ENCODE measurements at regions not wholly inside any gene's neighbourhood (a gene's known extent, or its start where the extent isn't known, plus 50 kb on each side); places are given as distances from the start of the nearest gene placed in this dataset.

DNA sequence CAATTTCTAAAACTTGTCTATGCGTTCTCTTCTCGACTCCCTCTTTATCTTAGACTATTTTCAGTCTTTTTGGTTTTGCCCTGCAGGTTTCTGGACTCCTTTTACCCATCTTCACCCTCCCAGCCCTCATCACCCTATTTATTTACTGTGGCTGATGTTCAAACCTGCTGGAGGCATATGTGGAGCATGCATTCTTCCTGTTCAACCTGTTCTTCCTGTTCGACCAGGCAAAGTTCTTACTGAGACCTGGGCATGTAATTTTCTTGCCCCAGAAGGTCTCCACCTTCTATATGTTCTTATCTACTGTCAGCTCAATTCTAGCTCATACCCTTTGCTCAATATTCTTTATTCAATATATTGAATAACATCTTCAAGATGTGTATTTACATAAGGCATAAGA, 69.4 kb upstream of the AGA start:
- TF ChIP-seq YY1 (IDR thresholded peaks at IDR 0.05; ENCODE audit: low read depth, low read length), result no peak
- TF ChIP-seq, protein P1, sequence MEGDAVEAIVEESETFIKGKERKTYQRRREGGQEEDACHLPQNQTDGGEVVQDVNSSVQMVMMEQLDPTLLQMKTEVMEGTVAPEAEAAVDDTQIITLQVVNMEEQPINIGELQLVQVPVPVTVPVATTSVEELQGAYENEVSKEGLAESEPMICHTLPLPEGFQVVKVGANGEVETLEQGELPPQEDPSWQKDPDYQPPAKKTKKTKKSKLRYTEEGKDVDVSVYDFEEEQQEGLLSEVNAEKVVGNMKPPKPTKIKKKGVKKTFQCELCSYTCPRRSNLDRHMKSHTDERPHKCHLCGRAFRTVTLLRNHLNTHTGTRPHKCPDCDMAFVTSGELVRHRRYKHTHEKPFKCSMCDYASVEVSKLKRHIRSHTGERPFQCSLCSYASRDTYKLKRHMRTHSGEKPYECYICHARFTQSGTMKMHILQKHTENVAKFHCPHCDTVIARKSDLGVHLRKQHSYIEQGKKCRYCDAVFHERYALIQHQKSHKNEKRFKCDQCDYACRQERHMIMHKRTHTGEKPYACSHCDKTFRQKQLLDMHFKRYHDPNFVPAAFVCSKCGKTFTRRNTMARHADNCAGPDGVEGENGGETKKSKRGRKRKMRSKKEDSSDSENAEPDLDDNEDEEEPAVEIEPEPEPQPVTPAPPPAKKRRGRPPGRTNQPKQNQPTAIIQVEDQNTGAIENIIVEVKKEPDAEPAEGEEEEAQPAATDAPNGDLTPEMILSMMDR (IDR thresholded peaks at IDR 0.05 in 2 of 3, conservative IDR thresholded peaks at IDR 0.05 in 1 of 3; ENCODE audit: control insufficient read depth in 2 of 3, extremely low read depth in 1 of 3, insufficient read depth in 1 of 3, low read depth in 3 of 3, low read length in 3 of 3), result no peak
- TF ChIP-seq POLR2A (IDR thresholded peaks at IDR 0.05; ENCODE audit: low read depth, low read length), result no peak
- no peak for TF ChIP-seq NRF1 (conservative IDR thresholded peaks at IDR 0.05; ENCODE audit: low read depth, low read length)
- TF ChIP-seq CBX5 (IDR thresholded peaks at IDR 0.05; ENCODE audit: low read depth), result no peak
- no peak for TF ChIP-seq GABPA (IDR thresholded peaks at IDR 0.05; ENCODE audit: low read depth)
- TF ChIP-seq, protein P2, sequence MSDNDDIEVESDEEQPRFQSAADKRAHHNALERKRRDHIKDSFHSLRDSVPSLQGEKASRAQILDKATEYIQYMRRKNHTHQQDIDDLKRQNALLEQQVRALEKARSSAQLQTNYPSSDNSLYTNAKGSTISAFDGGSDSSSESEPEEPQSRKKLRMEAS (IDR thresholded peaks at IDR 0.05; ENCODE audit: low read depth, low read length), result no peak
- TF ChIP-seq RAD51 (IDR thresholded peaks at IDR 0.05), result no peak
- no peak for TF ChIP-seq KDM1A (IDR thresholded peaks at IDR 0.05; ENCODE audit: borderline replicate concordance)
- TF ChIP-seq, protein P3, sequence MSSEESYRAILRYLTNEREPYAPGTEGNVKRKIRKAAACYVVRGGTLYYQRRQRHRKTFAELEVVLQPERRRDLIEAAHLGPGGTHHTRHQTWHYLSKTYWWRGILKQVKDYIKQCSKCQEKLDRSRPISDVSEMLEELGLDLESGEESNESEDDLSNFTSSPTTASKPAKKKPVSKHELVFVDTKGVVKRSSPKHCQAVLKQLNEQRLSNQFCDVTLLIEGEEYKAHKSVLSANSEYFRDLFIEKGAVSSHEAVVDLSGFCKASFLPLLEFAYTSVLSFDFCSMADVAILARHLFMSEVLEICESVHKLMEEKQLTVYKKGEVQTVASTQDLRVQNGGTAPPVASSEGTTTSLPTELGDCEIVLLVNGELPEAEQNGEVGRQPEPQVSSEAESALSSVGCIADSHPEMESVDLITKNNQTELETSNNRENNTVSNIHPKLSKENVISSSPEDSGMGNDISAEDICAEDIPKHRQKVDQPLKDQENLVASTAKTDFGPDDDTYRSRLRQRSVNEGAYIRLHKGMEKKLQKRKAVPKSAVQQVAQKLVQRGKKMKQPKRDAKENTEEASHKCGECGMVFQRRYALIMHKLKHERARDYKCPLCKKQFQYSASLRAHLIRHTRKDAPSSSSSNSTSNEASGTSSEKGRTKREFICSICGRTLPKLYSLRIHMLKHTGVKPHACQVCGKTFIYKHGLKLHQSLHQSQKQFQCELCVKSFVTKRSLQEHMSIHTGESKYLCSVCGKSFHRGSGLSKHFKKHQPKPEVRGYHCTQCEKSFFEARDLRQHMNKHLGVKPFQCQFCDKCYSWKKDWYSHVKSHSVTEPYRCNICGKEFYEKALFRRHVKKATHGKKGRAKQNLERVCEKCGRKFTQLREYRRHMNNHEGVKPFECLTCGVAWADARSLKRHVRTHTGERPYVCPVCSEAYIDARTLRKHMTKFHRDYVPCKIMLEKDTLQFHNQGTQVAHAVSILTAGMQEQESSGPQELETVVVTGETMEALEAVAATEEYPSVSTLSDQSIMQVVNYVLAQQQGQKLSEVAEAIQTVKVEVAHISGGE (CRISPR knock-in tag; IDR thresholded peaks at IDR 0.05), result no peak

All from GM12878 (cell line).